Activated CD4-positive, alpha-beta T cell treated with anti-CD3 and anti-CD28 coated beads, Interleukin-2, amount 10 ng/mL, durations not matched to agents 7 days and 5 days (primary cell): ENCODE measurements at regions not wholly inside any gene's neighbourhood (a gene's known extent, or its start where the extent isn't known, plus 50 kb on each side); places are given as distances from the start of the nearest gene placed in this dataset.
"Not testable (repeated sequence)": the region's sequence is repeated elsewhere in the genome, so short reads cannot be mapped to it uniquely, and the experiment has no call there.

Experiments
- CTCF ChIA-PET: fragments of 350-600 bp; sonication (Branson Sonifier 250); formaldehyde crosslinking; loops from one replicate; lab custom pipeline; 2021; ENCODE audit warnings: antibody characterized with exemption; lab: Charles Lee
- POLR2A ChIA-PET: fragments of 350-600 bp; sonication (Branson Sonifier 250); formaldehyde crosslinking; loops from one replicate; lab custom pipeline; 2021; ENCODE audit warnings: antibody characterized with exemption; lab: Charles Lee
- DNase-seq: peaks from one replicate; pipeline ENCODE4 v3.0.0-alpha.2; 2020
- H3K27ac Mint-ChIP-seq: one replicate; pipeline ENCODE4 v1.8.0; 2021; ENCODE audit warnings: mild to moderate bottlenecking, moderate library complexity, mixed read lengths
- H3K27me3 Mint-ChIP-seq: one replicate; pipeline ENCODE4 v1.8.0; 2021; ENCODE audit warnings: mixed read lengths
- H3K36me3 Mint-ChIP-seq: one replicate; pipeline ENCODE4 v1.8.0; 2021; ENCODE audit warnings: low read depth, mixed read lengths
- H3K4me1 Mint-ChIP-seq: one replicate; pipeline ENCODE4 v1.8.0; 2021; ENCODE audit warnings: mixed read lengths
- H3K4me3 Mint-ChIP-seq: one replicate; pipeline ENCODE4 v1.8.0; 2021; ENCODE audit warnings: mild to moderate bottlenecking, moderate library complexity, mixed read lengths
- H3K9me3 Mint-ChIP-seq: one replicate; pipeline ENCODE4 v1.8.0; 2021; ENCODE audit warnings: mixed read lengths

DNA sequence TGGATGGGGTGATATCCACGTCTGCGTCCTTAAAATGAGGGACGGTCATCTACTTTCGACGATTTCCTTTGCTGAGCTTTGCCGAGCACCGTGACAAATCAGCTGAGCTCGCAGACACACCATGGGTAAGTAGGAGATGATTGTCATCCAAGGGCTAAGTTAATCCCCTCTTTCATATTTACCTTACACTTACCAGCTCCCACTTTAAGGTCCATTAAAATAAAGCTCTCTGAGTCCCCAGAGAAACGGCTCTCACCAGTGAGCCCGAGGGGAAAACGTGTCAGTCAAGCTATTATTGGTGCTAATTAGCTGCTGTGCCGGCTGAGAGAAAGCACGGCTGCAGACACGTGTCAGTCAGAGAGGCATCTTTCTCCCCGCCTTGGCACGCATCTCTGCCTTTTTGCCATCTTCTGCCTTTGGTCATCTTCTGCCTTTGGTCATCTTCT lies 72.2 kb downstream of the CRLF2 start:
- no peak for DNase-seq
- Mint-ChIP-seq H3K27ac (no peak overlapping the region), H3K4me1 (no peaks in the 10 kb centered on the region), H3K36me3 (no peaks in the 10 kb centered on the region), H3K27me3 (no peaks in the 10 kb centered on the region), H3K9me3 (peaks cover 2% of the 10 kb centered on the region), H3K4me3 (no peak overlapping the region)
- POLR2A ChIA-PET = no interaction called here
- CTCF ChIA-PET = no interaction called here

DNA sequence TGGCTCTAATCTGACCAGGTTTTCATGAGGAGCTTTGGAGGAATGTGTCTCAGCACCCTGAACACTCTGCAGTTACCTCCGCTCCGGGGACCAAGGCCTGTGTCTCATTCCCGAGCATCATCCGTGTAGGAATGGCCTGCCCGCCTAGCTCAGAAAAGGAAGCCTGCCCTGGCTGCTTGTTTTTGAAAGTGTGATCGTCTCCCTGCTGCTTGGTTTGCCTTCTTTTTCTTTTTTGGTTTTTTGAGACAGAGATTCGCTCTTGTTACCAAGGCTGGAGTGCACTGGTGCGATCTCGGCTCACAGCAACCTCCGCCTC lies 73.3 kb downstream of the CRLF2 start:
- Mint-ChIP-seq H3K36me3 (no peaks in the 10 kb centered on the region), H3K27me3 (no peaks in the 10 kb centered on the region), H3K27ac (no peak overlapping the region), H3K4me3 (no peak overlapping the region), H3K4me1 (no peaks in the 10 kb centered on the region), H3K9me3 (peaks cover 2% of the 10 kb centered on the region)
- POLR2A ChIA-PET = no interaction called here
- CTCF ChIA-PET = no interaction called here
- no peak for DNase-seq

DNA sequence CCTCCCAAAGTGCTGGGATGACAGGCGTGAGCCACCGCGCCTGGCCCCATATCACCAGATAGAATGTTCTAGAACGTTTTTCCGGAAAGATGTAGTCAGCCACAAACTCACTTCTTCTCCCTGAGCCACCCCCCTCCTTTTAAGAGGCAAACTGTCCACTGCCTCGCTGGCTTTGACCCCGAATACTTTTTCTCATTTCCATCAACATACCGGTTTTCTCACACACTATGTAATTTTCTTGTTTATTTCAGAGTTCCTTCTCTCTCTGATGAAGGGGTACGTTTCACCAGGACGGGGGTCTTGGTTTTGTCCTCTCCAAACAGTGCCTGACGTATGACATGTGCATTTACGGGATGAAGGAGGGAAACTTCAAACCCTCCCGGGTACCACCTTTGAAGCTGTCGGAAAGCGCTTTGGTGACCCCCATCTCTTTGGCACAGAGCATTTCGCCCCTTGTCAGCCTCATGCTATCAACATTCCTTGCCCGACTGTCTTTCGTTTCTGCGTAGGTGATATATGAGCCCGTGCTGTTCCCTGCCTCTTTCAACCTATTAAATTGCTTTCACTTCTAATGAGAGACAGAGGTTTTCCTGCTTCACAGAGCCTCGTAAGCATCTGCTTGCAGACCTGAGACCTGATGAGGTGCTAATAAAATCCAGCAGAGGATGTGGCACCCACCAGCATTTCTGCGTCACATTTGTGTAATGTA lies 73.8 kb downstream of the CRLF2 start:
- no peaks in the 10 kb centered on the region for H3K36me3 Mint-ChIP-seq
- no peaks in the 10 kb centered on the region for H3K27me3 Mint-ChIP-seq
- H3K27ac Mint-ChIP-seq = no peak overlapping the region
- no peak overlapping the region for H3K4me3 Mint-ChIP-seq
- CTCF ChIA-PET = no interaction called here
- DNase-seq = no peak
- H3K4me1 Mint-ChIP-seq = no peaks in the 10 kb centered on the region
- H3K9me3 Mint-ChIP-seq = peaks cover 2% of the 10 kb centered on the region
- POLR2A ChIA-PET = no interaction called here

DNA sequence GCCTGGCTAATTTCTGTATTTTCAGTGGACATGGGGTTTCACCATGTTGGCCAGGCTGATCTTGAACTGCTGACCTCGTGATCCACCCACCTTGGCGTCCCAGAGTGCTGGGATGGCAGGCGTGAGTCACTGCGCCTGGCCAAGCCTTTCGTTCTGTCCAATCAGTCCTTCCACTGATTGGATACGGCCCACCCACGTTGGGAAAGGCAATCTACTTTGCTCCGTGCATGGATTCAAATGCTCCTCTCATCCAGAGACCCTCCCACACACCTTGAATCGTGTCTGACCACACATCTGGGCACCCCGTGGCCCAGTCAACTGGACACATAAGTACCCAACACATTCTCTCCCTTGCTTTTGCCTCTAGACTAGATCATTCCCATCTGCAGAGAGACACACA lies 74.9 kb downstream of the CRLF2 start:
- Mint-ChIP-seq H3K36me3 (no peaks in the 10 kb centered on the region), H3K9me3 (peaks cover 2% of the 10 kb centered on the region), H3K4me3 (no peak overlapping the region), H3K27me3 (no peaks in the 10 kb centered on the region), H3K27ac (no peak overlapping the region), H3K4me1 (no peaks in the 10 kb centered on the region)
- ChIA-PET POLR2A (no interaction called here), CTCF (no interaction called here)
- DNase-seq = no peak

DNA sequence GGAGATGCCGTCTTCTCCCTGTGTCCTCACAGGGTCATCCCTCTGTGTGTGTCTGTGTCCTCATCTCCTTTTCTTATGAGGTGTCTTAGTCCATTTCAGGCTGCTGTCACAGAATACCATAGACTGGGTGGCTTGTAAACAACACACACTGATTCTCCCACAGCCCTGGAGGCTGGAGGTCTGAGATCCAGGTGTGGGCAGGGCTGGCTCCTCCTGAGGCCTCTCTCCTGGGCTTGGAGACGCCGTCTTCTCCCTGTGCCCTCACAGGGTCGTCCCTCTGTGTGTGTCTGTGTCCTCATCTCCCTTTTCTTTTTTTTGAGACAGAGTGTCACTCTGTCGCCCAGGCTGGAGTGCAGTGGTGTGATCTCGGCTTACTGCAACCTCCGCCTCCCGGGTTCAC lies 75.9 kb downstream of the CRLF2 start:
- H3K27ac Mint-ChIP-seq, H3K9me3 Mint-ChIP-seq, H3K4me3 Mint-ChIP-seq, CTCF ChIA-PET, H3K4me1 Mint-ChIP-seq, H3K36me3 Mint-ChIP-seq, H3K27me3 Mint-ChIP-seq, POLR2A ChIA-PET, DNase-seq: not testable (repeated sequence)

DNA sequence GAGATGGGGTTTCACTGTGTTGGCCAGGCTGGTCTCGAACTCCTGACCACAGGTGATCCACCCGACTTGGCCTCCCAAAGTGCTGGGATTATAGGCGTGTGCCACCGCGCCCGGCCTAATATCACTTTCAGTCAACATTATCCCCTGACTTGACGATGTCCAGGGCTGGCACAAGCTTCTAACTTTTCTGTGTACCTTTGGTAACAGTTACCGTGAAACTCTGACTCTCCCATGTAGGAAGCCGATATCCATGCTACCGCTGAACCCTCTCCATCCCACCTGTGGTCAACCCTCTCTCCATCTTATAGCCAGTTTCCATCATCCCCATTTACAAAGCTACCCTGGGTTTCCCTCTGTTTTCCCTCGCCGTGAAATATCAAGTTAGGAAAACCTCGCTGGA lies 77.5 kb downstream of the CRLF2 start:
- Mint-ChIP-seq H3K4me3 (no peak overlapping the region), H3K9me3 (peaks cover 2% of the 10 kb centered on the region), H3K27ac (no peak overlapping the region), H3K27me3 (no peaks in the 10 kb centered on the region), H3K36me3 (no peaks in the 10 kb centered on the region), H3K4me1 (no peaks in the 10 kb centered on the region)
- CTCF ChIA-PET = no interaction called here
- POLR2A ChIA-PET = no interaction called here
- no peak for DNase-seq

DNA sequence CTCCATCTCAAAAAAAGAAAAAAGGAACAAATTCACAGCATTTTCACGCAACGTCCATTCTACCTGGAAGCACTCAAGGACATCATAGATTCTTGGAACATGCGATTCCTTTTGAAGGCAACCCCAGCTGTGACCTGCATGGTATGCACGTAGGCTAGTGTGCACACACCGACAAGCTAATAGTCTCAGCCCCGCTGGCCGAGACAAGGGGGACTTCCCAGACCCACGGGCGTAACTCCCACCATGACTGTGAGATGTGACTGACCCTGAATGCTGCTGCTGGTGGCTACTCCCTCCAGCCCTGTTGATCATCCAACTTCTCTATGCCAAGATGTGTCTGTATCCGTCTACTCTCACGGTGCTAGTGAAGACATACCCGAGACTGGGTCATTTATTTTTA lies 78.3 kb downstream of the CRLF2 start:
- CTCF ChIA-PET = no interaction called here
- no peak overlapping the region for H3K27ac Mint-ChIP-seq
- no peak overlapping the region for H3K4me3 Mint-ChIP-seq
- H3K4me1 Mint-ChIP-seq = no peaks in the 10 kb centered on the region
- peaks cover 2% of the 10 kb centered on the region for H3K9me3 Mint-ChIP-seq
- POLR2A ChIA-PET = no interaction called here
- no peaks in the 10 kb centered on the region for H3K27me3 Mint-ChIP-seq
- no peak for DNase-seq
- no peaks in the 10 kb centered on the region for H3K36me3 Mint-ChIP-seq

DNA sequence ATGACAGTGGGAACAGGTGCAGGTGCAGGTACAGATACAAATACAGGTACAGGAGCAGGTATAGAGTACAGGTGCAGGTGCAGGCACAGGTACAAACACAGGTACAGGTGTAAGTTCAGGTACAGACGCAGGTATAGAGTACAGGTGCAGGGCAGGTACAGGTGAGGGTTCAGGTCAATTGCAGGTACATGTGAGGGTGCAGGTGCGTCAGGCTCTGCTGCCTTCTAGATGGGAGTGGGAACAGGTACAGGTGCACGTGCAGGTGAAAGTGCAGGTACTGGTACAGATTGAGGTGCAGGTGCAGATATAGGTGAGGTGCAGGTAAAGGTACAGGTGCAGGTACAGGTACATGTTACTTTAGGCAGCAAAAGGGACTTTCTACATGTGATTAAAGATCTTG lies 85.7 kb downstream of the CRLF2 start:
- Mint-ChIP-seq H3K27ac (no peak overlapping the region), H3K27me3 (no peaks in the 10 kb centered on the region), H3K36me3 (no peaks in the 10 kb centered on the region), H3K4me1 (no peaks in the 10 kb centered on the region), H3K4me3 (no peak overlapping the region), H3K9me3 (peaks cover 3% of the 10 kb centered on the region)
- POLR2A ChIA-PET = no interaction called here
- no peak for DNase-seq
- CTCF ChIA-PET = no interaction called here

DNA sequence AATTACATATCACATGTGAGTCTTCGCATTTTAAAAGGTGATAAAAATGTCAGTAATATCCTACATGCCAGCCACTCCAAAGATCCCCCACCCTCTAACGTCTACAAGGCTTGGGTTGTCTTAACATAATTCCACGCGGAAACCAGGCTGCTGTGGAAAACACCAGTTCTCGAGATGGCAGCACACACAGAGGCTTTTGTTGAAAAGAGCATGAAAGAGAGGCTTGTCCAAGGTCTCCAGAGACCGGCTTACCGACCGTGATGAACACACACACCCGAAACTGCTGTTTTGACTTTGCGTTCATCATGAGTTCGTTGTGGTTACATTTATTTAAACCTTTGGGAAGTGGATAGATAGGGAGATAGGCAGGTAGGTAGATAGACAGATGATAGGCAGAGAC lies 87.9 kb downstream of the CRLF2 start:
- Mint-ChIP-seq H3K4me3 (no peak overlapping the region), H3K27ac (no peak overlapping the region), H3K27me3 (no peaks in the 10 kb centered on the region), H3K4me1 (no peaks in the 10 kb centered on the region), H3K9me3 (peaks cover 3% of the 10 kb centered on the region), H3K36me3 (no peaks in the 10 kb centered on the region)
- DNase-seq = no peak
- ChIA-PET CTCF (no interaction called here), POLR2A (no interaction called here)

DNA sequence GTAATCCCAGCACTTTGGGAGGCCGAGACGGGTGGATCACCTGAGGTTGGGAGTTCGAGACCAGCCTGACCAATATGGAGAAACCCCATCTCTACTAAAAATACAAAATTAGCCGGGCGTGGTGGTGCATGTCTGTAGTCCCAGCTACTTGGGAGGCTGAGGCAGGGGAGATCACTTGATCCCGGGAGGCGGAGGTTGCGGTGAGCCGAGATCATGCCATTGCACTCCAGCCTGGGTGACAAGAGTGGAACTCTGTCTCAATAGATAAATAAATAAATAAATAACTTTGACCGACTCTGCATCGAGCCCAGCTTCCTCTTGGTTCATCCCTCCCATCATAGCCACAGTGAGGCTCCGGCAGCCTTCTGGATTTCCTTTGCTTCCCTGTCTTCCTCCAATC lies 89.6 kb downstream of the CRLF2 start:
- H3K9me3 Mint-ChIP-seq, DNase-seq, POLR2A ChIA-PET, H3K36me3 Mint-ChIP-seq, H3K4me1 Mint-ChIP-seq, H3K27ac Mint-ChIP-seq, H3K27me3 Mint-ChIP-seq, CTCF ChIA-PET, H3K4me3 Mint-ChIP-seq: not testable (repeated sequence)

DNA sequence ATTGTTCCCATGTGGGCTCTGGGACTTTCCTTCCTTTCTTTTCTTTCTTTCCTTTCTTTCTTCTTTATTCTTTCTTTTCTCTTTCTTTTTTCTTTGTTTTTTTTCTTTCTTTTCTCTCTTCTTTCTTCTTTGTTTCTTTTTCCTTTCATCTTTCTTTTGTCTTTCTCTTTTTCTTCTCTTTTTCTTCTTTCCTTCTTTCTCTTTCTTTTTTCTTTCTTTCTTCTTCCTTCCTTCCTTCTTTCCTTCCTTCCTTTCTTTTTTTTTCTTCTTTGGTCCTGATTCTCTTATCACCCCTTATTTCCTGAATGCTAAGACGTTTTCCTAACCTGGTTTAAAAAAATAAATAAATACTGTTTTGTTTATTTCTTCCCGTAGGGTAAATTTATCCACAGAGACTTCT lies 93.2 kb downstream of the CRLF2 start:
- Mint-ChIP-seq H3K27me3 (no peaks in the 10 kb centered on the region), H3K4me1 (no peaks in the 10 kb centered on the region), H3K27ac (no peak overlapping the region), H3K4me3 (no peak overlapping the region), H3K9me3 (no peaks in the 10 kb centered on the region), H3K36me3 (no peaks in the 10 kb centered on the region)
- no peak for DNase-seq
- ChIA-PET POLR2A (no interaction called here), CTCF (no interaction called here)

DNA sequence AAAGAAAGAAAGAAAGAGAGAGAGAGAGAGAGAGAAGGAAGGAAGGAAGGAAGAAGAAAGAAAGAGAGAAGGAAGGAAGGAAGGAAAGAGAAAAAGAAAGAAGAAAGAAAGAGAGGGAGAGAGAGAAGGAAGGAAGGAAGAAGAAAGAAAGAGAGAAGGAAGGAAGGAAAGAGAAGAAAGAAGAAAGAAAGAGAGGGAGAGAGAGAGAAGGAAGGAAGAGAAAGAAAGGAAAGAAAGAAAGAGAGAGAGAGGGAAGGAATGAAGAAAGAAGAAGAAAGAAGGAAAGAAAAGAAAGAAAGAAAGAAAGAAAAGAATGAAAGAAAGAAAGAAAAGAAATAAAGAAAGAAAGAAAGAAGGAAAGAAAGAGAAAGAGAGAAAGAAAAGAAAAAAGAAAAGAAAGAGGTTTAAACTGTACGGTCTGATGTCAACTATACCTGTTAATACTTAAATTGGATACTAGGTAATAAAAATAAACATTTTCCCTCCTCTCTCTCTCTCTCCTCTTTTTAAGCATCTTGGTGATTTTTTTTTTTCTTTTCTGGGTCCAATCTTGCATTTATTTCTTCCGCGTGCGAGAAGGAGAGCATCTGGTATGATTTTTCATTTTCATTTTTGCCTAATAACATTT lies 93.8 kb downstream of the CRLF2 start:
- Mint-ChIP-seq H3K36me3 (no peaks in the 10 kb centered on the region), H3K9me3 (no peaks in the 10 kb centered on the region), H3K27ac (no peak overlapping the region), H3K4me1 (no peaks in the 10 kb centered on the region), H3K27me3 (no peaks in the 10 kb centered on the region), H3K4me3 (no peak overlapping the region)
- no peak for DNase-seq
- POLR2A ChIA-PET = no interaction called here
- CTCF ChIA-PET = no interaction called here

DNA sequence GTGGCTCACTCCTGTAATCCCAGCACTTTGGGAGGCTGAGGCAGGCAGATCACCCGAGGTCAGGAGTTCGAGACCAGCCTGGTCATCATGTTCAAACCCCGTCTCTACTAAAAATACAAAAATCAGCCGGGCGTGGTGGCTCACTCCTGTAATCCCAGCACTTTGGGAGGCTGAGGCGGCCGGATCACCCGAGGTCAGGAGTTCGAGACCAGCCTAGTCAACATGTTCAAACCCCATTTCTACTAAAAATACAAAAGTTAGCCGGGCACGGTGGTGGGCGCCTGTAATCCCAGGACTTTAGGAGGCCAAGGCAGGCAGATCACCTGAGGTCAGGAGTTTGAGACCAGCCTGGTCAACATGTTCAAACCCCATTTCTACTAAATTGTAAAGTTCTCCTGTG lies 97.0 kb downstream of the CRLF2 start:
- not testable (repeated sequence) for H3K9me3 Mint-ChIP-seq

DNA sequence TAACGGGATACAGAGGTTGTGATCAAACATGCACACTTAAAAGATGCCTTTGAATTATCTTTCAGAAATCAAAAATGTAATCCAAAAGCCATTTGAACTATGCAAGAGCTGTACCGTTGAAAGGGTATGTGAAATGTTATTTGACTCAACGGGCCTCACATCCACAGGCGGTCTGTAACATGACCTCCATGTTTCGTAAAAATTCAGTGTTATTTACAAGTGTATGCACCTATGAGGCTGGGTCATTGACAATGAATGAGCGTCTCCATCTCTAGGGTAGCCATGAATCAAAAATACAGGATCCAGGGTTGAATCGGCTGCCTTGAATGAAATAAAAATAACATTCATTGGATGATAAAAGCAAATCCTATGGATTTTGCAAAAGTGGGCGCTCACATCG lies 100.1 kb downstream of the CRLF2 start:
- ChIA-PET POLR2A (no interaction called here), CTCF (no interaction called here)
- no peak overlapping the region for H3K27ac Mint-ChIP-seq
- DNase-seq = no peak
- peaks cover 6% of the 10 kb centered on the region for H3K9me3 Mint-ChIP-seq
- H3K27me3 Mint-ChIP-seq = peaks cover 5% of the 10 kb centered on the region
- no peaks in the 10 kb centered on the region for H3K36me3 Mint-ChIP-seq
- no peak overlapping the region for H3K4me3 Mint-ChIP-seq
- H3K4me1 Mint-ChIP-seq = peaks cover 7% of the 10 kb centered on the region

More for the DNA sequence above, 97.0 kb downstream of the CRLF2 start:
- H3K4me3 Mint-ChIP-seq, H3K36me3 Mint-ChIP-seq, POLR2A ChIA-PET, DNase-seq, H3K27me3 Mint-ChIP-seq, H3K4me1 Mint-ChIP-seq, CTCF ChIA-PET, H3K27ac Mint-ChIP-seq: not testable (repeated sequence)
